GM21381 (cell line): ENCODE measurements at regions not wholly inside any gene's neighbourhood (a gene's known extent, or its start where the extent isn't known, plus 50 kb on each side); places are given as distances from the start of the nearest gene placed in this dataset.

ENCODE experiments used
- ATAC-seq: cut with Tn5 transposase; IDR thresholded peaks from one replicate; pipeline ENCODE4 v1.9.1; 2021; ENCODE audit warnings: mild to moderate bottlenecking, moderate library complexity; ENCODE audit not compliant: unreplicated experiment

DNA sequence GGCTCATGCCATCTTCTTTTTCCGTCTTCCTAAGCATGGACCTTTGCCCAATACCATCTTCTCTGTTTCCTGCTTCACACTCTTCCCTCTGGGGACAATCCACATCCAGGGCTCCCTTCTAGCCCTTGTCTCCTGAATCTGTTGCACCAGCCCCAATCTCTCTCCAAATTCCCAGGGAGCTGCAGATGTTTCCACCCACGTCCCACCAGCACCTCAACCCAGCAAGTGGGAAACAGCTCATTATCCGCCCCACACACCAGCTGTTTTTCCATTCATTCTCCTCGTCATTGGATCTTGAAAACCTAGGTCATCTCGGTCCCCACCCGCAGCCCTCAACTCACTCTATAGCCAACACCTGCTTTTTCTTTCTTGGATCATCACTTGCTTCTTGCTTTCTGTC lies 185.0 kb upstream of the CDYL start:
- no peak for ATAC-seq

DNA sequence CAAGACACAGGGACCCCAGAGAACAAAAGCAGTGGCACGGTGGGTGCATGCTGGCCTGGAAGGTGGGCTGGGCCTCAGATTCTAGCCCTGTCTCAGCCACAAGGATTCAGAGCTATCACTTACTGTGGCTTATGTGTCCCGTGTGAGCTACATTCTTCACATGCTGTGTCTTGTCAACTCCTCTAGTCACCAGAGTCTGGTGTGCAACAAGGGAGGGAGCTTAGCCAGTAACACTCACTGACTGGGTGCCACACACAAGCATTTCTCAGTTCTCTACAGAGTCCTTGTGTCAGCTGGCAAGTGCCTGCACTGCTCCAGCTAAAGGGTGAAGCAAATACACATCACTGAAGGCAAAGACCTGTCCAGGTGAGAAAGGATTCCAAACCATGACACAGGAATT lies 186.9 kb upstream of the CDYL start:
- ATAC-seq = no peak

DNA sequence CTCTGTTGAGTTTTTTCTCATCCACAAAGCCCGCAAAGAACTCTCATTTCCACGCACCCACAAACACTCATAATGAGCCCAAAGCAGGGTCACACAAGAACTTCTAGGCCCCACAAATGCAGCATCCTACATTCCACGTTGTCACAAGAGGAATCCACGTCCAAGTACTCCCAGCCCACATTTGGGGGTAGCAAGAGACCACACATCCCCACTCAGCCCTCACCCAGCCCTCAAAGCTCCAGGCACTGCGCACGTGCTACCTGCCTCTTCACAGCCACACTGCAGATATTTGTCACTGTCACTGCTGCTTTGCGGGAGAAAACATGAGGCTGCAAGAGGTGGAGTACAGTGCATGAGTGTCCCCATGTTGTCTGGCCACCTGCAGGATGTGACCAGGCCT lies 187.6 kb upstream of the CDYL start:
- no peak for ATAC-seq

DNA sequence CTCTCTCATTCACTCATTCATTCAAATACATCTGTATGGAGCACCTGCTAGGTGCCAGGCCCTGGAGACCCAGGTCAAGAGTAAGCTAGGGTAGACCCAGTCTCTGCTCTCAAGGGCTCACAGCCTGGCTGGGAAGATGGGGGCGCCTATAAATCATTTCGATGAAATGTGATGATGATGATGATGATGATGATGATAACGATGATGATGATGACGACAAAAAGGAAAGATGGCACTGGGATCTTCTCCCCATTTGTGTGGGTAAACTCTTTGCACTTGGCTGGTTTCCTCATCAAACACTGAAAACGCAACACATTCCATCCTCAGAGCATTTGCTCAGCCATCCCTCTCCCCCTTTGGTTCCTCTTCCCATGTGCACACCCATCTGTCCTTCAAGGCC lies 188.0 kb upstream of the CDYL start:
- no peak for ATAC-seq

DNA sequence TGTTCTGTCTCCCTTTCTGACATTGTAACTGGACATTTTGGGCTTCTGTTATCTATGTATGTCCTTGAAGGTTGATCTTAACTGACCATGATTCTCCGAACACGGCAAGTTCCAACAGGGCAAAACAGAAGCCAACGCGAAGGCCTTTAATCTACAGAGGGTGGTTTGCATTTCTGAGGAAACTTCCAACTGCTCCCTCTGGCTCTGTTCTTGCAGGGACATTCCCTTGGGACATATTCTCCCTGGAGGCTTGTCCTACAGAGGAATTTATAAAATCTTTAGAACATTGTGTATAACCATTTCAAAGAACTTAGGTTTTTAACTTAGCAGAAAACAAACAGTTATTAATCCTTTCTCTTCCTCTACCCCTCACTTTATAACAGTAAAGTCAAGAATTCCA lies 189.0 kb upstream of the CDYL start:
- ATAC-seq = no peak

DNA sequence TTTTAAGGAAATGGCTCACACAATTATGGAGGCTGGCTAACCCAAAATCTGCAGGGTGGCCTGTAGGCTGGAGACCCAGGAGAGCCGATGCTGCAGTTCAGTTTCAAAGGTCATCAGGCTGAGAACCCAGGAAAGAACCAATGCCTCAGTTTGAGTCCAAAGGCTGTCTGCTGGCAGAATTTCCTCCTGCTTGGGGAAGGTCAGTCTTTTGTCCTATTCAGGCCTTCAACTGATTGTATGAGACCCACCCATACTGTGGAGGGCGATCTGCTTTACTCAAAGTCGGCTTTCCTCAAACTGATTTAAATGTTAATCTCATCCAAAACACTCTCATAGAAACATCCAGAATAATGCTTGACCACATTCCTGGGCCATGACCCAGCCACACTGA lies 189.7 kb upstream of the CDYL start:
- ATAC-seq = no peak

DNA sequence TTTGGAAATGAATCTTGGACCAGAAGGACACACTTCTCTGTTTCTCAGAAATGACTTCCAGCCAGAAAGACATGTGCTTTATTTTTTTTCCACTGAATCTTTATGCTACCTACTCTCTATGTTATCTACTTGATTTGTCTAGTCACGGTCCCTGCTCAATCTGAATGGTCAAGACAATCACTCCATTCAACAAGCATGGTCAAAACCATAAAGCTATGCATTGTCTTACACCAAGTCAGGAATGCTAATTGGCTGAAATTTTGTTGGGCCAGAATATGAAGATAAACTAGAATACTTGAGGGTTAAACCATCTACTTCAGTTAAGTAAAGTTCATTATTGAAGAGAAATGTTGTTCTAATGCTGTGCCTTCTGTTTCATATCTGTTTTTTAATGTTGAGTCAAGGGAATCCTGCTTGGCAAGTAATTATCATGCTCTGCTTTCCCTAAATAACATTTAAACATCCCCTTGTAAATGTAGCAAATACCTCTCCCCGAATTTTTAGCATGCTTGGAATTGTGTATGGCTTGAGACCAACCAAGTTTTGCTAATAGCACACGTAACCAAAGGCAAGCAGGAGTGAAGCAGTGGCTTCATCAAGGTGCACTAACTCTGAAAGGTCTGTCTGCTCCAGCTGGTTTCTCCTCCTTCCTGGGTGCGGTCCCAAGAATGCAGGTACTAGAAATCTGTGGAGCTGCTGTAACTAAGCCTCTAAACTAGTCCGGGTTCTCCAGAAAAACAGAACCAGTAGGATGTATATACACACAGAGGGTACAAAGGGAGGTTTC lies 190.3 kb upstream of the CDYL start:
- ATAC-seq = no peak

DNA sequence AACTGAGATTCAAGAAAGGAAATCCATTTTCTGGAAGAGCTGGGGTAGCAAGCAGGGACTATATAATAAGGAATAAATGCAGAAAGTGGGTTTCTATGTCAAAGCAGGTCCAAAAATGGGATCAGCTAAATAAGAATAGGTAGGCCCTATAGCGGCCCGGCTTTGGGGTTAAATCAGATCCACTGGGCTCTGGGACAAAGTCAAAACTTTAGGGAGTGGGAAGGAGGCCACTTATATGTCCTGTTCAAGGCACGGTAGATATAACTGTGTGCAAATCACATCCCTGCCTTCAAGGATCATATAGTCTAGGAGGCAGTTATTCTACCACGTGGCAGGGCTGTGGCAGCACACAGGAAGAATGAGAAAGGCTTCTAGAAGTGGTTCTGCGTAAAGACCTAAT lies 191.4 kb upstream of the CDYL start:
- no peak for ATAC-seq

DNA sequence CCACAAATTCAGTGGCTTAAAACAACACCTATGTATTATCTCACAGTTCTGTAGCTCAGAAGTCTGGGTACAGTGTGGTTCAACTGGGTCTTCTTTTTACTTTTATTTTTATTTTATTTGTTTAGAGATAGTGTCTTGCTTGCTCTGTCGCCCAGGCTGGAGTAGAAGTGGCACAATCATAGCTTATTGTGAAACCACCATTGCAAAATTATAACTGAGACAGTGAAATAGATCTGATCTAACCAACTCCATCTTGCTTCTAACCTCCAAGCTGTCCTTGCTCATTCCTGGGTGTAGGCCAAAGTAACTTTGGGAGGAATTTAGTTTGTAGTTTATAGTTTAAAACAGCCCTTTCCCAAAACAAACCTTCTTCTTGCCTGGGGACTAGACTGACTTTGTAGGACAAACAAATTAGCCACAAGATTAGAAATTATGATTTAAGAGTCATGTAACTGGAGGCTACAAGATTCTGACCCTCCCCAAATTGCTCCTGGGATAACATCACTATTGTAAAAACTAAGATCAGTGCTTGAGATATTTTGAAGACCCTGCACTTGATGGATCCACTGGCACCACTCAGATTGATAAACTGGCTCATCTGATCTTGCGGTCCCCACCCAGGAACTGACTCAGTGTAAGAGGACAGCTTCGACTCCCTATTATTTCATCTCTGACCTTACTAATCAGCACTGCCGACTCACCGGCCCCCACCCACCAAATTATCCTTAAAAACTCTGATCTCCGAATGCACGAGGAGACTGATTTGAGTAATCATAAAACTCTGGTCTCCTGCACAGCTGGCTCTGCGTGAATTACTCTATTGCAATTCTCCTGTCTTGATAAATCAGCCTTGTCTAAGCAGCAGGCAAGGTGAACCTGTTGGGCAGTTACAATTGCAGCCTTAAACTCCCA lies 193.4 kb upstream of the CDYL start:
- ATAC-seq = no peak

DNA sequence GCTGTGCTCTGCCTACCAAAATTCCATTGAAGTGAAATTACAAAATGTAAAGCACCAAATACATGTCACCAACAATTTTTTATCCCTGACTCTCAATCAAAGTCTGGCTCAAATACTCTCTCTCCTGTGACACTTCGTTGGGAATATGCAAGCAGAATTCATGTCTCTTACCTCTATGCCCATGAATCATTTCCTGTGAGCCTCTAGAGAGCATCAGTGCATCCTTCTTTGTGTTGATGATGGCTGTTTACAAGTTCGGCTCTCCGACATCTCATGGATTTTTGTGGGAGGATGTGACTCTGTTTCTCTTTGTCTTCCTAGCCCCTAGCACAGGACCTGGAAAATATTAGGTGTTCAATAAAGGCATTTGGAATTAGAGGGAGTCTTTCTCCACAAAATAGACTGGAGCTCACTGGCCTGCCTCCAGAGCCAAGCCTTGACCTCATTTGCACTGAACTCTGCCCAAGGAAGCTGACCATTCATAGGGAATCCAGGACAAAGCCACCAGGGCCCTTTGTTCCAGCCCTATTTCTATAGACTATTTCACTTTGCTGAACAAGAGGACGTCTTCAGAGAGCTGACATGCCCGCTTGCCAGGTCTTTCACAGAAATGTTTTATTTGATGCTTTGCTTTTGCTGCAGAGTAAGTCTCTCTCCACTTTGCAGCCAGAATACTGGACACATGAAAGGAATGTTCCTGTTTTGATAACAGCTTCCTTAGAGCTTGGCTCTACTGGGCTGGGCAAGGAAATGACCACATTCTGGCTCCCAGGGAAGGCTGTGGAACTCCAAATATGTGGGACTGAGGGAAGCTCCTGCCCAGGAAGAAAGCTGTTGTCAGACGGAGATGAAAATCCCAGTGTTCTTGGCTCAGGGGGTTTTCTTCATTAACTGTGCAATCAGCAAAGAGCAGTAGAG lies 194.5 kb upstream of the CDYL start:
- no peak for ATAC-seq

DNA sequence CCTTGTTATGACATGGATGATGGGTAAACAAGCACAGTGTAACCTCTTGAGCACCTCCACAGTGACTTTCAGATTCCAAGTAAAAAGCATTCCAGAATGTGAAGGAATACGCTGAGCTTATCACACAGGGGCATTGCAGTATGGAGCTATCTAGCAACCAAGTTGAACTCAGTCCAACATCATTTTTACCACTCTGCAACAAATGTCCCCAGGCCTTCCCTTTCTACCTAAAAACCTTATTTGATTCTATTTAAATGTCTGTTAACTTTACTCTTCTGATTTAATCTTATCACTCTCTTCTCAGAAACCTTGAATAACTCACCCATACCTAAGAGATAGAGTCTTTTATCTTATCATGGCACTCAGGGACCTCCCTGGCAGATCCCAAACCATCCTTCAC lies 195.8 kb upstream of the CDYL start:
- no peak for ATAC-seq

DNA sequence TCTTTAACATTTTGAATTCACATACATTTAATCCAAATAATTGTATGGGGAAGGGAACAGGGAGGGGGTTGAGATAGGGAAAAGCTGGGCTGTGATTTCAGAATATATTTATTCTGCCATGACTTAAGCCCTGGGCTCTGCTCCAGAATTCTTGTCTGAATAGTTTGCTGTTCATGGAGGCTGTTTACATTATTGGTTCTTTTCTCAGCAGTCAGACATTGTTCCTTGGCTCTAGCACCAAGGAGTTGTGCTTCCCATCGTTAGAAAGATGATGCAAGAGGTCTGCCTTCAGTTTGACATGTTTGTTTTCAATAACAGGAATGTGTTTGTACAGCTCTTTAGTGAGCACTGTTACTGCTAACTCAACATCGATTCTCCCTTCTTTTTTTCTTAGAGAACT lies 198.8 kb upstream of the CDYL start:
- no peak for ATAC-seq

DNA sequence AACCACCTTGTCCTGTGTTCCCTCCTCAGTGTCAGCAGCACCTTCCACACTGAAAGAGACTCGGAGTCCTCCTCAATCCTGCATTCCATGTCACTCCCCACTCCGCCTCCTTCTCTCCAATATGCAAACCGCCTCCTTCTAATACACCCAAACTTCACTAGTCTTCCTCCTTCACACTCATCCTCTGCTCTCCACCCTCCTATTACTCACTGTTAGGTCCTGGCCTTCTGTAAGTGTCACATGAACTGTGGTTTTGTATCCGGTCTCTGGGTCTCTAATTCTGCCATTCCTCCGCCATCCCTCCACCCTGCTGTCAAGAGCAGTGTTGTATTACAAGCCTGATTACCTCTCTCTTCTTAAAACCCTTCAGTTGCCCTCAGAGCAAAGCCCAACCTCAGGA lies 200.5 kb upstream of the CDYL start:
- ATAC-seq = no peak

DNA sequence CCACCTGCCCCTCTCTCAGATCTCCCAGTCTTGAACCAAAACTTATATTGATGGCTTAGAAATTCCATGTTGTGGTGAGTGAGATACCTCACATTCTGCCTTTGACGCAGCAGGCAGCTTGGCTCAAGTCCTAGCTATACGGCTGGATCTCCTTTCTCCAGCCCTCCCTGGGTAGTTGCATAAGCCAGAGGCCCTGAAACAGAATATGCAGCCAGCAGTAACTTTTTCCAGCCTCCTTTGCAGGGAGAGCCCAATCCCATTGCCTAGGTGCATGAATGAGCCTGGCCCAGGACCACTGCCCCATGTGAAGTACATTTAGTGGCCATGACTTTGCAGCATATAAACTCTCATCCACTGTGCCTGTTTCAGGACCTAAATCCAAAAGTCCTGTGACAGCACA lies 202.2 kb upstream of the CDYL start:
- ATAC-seq = no peak

DNA sequence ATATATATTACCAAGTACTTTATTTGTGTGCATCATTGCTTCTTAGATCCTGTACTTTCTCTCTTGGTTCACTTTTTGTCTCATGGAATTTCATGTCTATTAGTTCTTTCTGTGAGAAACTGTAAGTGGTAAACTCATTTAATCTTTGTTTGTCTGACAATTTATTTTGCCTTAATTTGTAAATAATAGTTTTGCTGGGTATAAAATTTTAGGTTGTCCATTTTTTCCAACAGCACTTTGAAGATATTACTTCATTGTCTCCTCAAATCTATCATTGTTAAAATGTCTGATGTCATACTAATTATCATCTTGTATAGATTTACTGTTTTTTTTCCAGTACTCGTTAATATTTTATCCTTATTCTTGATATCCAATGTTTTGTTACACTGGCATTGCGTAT lies 205.2 kb upstream of the CDYL start:
- ATAC-seq = no peak

DNA sequence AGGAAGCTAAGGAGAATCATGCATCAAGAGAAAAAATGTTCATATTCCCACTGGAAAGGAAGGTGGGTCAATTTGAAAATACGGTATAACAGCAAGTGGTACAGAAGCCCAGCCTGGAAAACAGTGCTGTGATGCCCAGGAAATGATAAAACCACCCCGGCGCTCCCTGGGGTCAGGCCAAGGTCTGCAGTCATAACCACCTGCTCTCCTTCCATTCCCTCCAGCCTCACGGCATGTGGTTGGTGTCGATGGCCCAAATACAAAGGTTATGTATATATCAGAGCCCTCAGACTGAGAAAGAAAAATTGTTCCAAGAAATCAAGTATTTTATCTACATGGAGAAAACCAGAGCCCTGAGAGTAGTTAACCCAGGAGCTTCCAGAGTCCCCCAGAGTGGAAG lies 208.1 kb upstream of the CDYL start:
- ATAC-seq = no peak

DNA sequence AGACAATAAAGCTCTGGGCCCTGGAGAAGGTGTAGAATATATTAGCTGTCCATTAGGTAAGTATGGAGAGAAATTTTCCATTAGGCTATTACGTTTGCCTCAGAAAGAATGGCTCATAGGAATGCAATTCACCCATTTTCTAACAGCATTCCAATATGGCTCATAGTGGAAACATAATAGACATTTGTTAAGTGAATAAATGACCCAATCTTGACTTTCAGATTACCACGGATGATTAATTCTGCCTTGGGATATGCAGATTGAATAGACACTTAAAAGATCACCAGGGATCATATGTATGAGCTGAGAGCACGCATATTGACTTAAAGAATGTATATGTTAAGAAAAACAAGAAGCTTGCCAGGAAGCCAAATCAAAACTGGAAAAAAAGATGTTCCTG lies 209.1 kb upstream of the CDYL start:
- no peak for ATAC-seq

DNA sequence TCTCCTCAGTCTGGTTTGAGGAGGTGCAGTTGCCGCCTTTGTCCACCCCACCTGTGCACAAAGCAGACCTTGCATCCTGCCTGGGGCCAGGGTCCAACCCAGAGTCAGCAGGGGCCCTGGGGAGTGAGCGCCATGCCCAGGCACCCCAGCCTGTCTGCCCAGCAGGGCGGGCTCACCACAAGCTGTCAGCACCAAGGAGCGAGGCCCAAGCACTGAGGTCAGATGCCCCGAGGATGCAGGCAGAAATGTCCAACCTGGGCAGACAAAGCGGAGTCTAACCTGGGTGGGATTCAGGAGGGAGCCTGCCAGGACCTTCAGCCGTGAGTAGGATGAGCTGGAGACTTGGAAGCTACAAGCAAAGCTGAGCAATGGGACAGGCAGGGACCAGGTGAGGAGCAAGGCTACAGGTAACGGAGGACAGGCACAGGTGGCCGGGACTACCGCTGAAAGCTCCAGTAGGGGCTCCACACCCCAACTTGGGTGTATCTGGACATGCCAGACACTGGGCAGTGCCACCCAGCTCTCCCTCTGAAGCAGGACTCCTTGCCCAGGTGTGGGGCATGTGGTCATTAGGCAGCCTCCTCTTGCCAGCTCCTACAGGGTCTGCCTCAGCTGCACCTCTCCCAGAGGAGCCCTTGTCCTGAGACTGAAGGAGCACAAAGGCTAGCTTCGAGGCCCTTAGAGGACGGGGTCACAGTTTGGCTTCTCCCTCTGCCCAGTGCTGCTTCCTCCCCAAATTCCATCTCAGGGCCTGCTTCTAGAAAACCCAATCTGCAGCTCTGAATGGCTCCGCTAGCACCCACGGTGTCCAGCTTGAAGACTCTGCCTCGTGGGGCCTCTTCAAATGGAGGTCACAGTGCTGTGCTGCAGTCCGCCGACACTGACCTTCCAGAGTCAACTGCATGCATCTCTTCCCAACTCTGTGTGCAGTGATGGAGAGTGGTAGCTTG lies 210.6 kb upstream of the CDYL start:
- no peak for ATAC-seq

DNA sequence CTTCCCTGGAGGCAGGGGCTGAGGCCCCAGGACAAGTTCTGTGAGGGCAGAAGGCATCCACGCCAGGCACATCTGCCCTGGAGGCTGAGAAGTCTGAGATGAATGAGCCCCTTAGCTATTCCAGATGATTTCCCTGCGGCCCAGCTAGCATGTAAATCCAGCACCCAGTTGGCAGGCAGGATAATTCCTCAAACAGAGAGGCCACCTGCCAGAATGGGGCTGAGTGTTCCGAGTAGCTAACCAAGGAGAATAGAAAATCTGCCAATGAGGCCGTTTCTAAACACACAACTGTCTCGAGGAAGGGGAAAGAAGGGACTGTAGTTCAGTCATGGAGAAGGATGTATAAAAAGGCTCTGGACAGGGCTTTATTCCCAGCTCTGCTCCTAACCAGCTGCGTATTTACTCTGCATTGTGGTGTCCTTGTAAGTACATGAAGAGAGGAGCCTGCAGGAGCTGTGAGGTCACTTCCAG lies 211.4 kb upstream of the CDYL start:
- no peak for ATAC-seq

DNA sequence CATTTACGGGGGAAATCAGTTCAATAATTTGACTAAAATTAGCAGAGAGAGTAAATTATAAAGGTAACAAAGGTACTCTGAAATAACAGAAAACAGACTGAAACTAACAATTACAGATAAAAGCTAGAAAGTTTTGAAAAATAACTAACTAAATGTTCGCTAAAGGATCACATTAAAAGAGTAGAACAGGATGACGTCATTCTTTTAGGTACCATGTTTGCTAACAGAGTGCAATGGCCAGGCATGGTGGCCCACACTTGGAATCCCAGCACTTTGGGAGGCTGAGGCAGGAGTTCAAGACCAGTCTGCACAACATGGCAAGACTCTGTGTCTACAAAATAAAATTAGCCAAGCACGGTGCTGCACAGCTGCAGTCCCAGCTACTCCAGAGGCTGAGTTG lies 212.3 kb upstream of the CDYL start:
- ATAC-seq = no peak
